LNCaP clone FGC (cell line): ENCODE measurements at regions not wholly inside any gene's neighbourhood (a gene's known extent, or its start where the extent isn't known, plus 50 kb on each side); places are given as distances from the start of the nearest gene placed in this dataset.

Source experiments
- DNase-seq: peaks from one replicate; pipeline ENCODE4 v3.0.0-alpha.2; 2011; ENCODE audit warnings: low read depth
- H3K4me3 ChIP-seq: 2 replicates; pipeline ENCODE4 v1.5.1; 2011; ENCODE audit warnings: mild to moderate bottlenecking, low read depth, low read length, control low read depth
- CTCF ChIP-seq: IDR thresholded peaks from 2 replicates; pipeline ENCODE4 v1.5.1; 2012; ENCODE audit warnings: mild to moderate bottlenecking; ENCODE audit not compliant: control insufficient read depth, insufficient read depth; ENCODE audit errors: extremely low read depth

GRCh38 chr17:34858591-34859565 is 102.4 kb downstream of the CCT6B start:
- H3K4me3 ChIP-seq, result no peak overlapping the region
- DNase-seq, result no peak
- TF ChIP-seq CTCF, result no peak

- no peak for TF ChIP-seq CTCF
- H3K4me3 ChIP-seq, result no peak overlapping the region
- DNase-seq, result no peak
These were observed 107.3 kb downstream of the CCT6B start for GRCh38 chr17:34853924-34854323.

DNA sequence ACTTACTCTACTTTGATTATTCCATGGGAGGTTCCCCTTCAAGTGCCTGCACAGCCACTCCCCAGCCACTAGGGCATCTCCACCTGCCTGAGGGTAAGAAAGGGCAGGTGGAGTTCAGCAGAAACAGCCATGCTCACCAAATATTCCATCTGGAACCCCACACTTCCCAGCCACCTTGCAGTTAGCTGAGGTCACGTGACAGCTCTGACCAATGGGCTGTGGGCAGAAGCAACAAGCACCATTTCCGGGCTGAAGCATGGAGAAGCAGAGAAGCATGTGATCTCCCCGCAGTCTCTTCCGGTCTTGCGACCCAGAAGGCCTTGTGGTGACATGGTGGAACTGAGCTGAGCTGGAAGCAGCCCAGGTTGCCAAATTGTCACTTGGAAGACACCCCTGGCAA is 108.6 kb downstream of the CCT6B start:
- no peak overlapping the region for H3K4me3 ChIP-seq
- DNase-seq, result no peak
- no peak for TF ChIP-seq CTCF

DNA sequence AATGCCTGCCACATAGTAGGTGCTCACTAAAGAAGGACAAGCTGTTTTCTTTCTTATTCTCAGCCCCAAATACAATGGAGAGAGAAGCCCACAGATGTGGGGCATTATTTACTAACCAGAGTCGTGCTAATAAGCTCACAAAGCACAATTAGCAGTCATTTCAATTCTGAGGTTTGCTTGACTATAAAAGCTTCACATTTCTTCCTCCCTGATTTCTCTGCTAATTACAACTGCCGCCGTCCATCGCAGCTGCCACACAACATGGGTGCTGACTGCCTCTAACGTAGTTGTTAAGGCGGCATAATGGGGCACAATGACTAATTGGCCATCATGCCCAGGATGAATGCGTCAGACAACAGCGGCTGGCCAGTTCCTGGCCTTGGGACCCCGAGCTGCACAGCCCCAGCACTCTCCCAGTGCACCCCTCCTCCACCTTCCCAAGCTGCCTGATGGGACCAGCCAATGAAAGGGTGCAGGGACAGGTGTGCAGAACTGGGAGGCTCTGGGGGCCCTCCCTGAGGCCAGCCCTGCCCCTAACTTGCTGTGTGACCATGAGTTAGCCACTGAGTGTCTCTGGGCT is 109.2 kb downstream of the CCT6B start:
- no peak overlapping the region for H3K4me3 ChIP-seq
- no peak for DNase-seq
- TF ChIP-seq CTCF, result no peak

GRCh38 chr17:34850964-34851363 is 110.3 kb downstream of the CCT6B start:
- no peak for TF ChIP-seq CTCF
- no peak overlapping the region for H3K4me3 ChIP-seq
- DNase-seq, result no peak

- H3K4me3 ChIP-seq, result no peak overlapping the region
- DNase-seq, result no peak
- no peak for TF ChIP-seq CTCF
These were observed 111.2 kb downstream of the CCT6B start for GRCh38 chr17:34850023-34850422.
